Bronchial epithelial cell (primary cell): ENCODE measurements at regions not wholly inside any gene's neighbourhood (a gene's known extent, or its start where the extent isn't known, plus 50 kb on each side); places are given as distances from the start of the nearest gene placed in this dataset.

Experiments used
- DNase-seq: peaks from one replicate; pipeline ENCODE4 v3.0.0-alpha.2; 2010; ENCODE audit warnings: low read depth
- FAIRE-seq: peaks from 2 replicates; lab custom pipeline; 2011; peaks lifted over from hg19 to GRCh38; lab: Jason Lieb, UNC
- H3K27me3 ChIP-seq: 2 replicates; pipeline ENCODE4 v1.5.1; 2011; ENCODE audit warnings: low read length; ENCODE audit not compliant: control insufficient read depth, insufficient read depth
- H3K36me3 ChIP-seq: 2 replicates; pipeline ENCODE4 v1.5.1; 2011; ENCODE audit warnings: low read length; ENCODE audit not compliant: control insufficient read depth, insufficient read depth
- H3K4me3 ChIP-seq: 2 replicates; pipeline ENCODE4 v1.5.1; 2011; ENCODE audit warnings: mild to moderate bottlenecking, low read depth, low read length, control low read depth
- TF ChIP-seq, protein P1 (sequence below): IDR thresholded peaks from 2 replicates; pipeline ENCODE4 v1.5.1; 2011; ENCODE audit warnings: mild to moderate bottlenecking, moderate library complexity, low read length, control low read depth, inconsistent platforms; ENCODE audit not compliant: insufficient read depth, severe bottlenecking

GRCh38 chr2:200741468-200742202, 70.1 kb upstream of the BZW1 start:
- TF ChIP-seq, protein P1, sequence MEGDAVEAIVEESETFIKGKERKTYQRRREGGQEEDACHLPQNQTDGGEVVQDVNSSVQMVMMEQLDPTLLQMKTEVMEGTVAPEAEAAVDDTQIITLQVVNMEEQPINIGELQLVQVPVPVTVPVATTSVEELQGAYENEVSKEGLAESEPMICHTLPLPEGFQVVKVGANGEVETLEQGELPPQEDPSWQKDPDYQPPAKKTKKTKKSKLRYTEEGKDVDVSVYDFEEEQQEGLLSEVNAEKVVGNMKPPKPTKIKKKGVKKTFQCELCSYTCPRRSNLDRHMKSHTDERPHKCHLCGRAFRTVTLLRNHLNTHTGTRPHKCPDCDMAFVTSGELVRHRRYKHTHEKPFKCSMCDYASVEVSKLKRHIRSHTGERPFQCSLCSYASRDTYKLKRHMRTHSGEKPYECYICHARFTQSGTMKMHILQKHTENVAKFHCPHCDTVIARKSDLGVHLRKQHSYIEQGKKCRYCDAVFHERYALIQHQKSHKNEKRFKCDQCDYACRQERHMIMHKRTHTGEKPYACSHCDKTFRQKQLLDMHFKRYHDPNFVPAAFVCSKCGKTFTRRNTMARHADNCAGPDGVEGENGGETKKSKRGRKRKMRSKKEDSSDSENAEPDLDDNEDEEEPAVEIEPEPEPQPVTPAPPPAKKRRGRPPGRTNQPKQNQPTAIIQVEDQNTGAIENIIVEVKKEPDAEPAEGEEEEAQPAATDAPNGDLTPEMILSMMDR = no peak
- no peak for DNase-seq
- H3K36me3 ChIP-seq = no peaks in the 10 kb centered on the region
- FAIRE-seq = no peak
- no peaks in the 10 kb centered on the region for H3K27me3 ChIP-seq
- H3K4me3 ChIP-seq = no peak overlapping the region

GRCh38 chr2:200742426-200742825, 69.3 kb upstream of the BZW1 start:
- Histone ChIP-seq H3K27me3 (no peaks in the 10 kb centered on the region), H3K36me3 (no peaks in the 10 kb centered on the region), H3K4me3 (no peak overlapping the region)
- TF ChIP-seq, protein P1 = no peak
- DNase-seq = no peak
- FAIRE-seq = no peak

- TF ChIP-seq, protein P1 = no peak
- Histone ChIP-seq H3K4me3 (no peak overlapping the region), H3K36me3 (no peaks in the 10 kb centered on the region), H3K27me3 (no peaks in the 10 kb centered on the region)
- no peak for DNase-seq
- no peak for FAIRE-seq
These were observed 68.6 kb upstream of the BZW1 start for GRCh38 chr2:200743042-200743676.

GRCh38 chr2:200744201-200744602, 67.5 kb upstream of the BZW1 start:
- Histone ChIP-seq H3K4me3 (no peak overlapping the region), H3K36me3 (no peaks in the 10 kb centered on the region), H3K27me3 (no peaks in the 10 kb centered on the region)
- FAIRE-seq (no peak), DNase-seq (no peak)
- TF ChIP-seq, protein P1 = no peak

- H3K4me3 ChIP-seq = no peak overlapping the region
- no peak for DNase-seq
- no peaks in the 10 kb centered on the region for H3K27me3 ChIP-seq
- no peaks in the 10 kb centered on the region for H3K36me3 ChIP-seq
- TF ChIP-seq, protein P1 = no peak
- no peak for FAIRE-seq
These were observed 65.4 kb upstream of the BZW1 start for GRCh38 chr2:200746301-200746700.
